HUES64 (cell line): ENCODE measurements at regions not wholly inside any gene's neighbourhood (a gene's known extent, or its start where the extent isn't known, plus 50 kb on each side); places are given as distances from the start of the nearest gene placed in this dataset.

ENCODE experiments used
- H3K27ac ChIP-seq: 2 replicates; pipeline ENCODE4 v1.7.0; 2013; ENCODE audit warnings: low read depth, low read length, inconsistent platforms
- H3K27me3 ChIP-seq: 2 replicates; pipeline ENCODE4 v1.6.1; 2013; ENCODE audit warnings: mild to moderate bottlenecking, low read length; ENCODE audit not compliant: insufficient read depth
- H3K36me3 ChIP-seq: 2 replicates; pipeline ENCODE4 v1.6.1; 2013; ENCODE audit warnings: mild to moderate bottlenecking, low read length; ENCODE audit not compliant: insufficient read depth
- H3K4me1 ChIP-seq: 2 replicates; pipeline ENCODE4 v1.6.1; 2013; ENCODE audit warnings: mild to moderate bottlenecking, low read length, moderate library complexity; ENCODE audit not compliant: insufficient read depth
- H3K4me3 ChIP-seq: 2 replicates; pipeline ENCODE4 v1.5.1; 2013; ENCODE audit warnings: mild to moderate bottlenecking, low read length, moderate library complexity
- H3K9ac ChIP-seq: 2 replicates; pipeline ENCODE4 v1.6.1; 2013; ENCODE audit warnings: mild to moderate bottlenecking, low read depth, low read length
- H3K9me3 ChIP-seq: 2 replicates; pipeline ENCODE4 v1.6.1; 2013; ENCODE audit warnings: low read depth, low read length; ENCODE audit not compliant: insufficient read depth
- WGBS: fragments of 150-250, 120-280 bp; methylation state at CpG from one replicate; pipeline ENCODE4 v1.1.7; 2013; ENCODE audit warnings: missing lambda C conversion rate; 5-methylcytosine and 5-hydroxymethylcytosine counted together

DNA sequence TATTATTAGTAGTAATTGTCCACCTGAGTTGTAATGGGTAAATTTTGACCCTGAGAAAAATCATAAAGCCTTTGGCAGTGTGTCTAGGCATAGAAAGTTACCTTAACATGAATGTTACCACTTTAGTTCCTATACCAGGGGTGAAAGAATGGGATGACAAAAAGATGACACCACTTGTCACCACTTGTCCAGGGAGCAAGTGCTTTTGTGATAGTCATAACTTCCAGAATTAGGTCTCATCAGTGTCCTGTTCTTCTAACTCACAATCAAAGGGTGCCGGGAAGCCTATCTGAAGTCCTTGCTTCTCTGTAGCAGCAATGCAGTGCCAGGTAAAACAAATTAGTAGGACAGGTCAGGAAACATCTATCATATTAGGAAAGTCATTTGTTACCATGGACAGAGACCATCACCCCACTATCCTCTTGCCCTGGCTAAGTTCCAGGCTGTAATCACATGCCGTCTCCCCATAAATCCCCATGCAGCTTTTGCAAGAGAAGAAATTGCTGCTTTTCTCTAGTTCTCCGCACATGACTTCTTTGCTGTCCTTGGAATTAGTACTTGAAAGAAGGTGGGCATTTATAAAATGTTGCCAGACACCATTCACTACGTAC, 156.5 kb upstream of the SGCD start:
- 100% methylated on average over 3 of the region's 4 CpGs for WGBS
- no peaks in the 10 kb centered on the region for H3K9me3 ChIP-seq
- H3K36me3 ChIP-seq = no peaks in the 10 kb centered on the region
- H3K4me3 ChIP-seq = no peak overlapping the region
- no peaks in the 10 kb centered on the region for H3K4me1 ChIP-seq
- no peak overlapping the region for H3K9ac ChIP-seq
- H3K27me3 ChIP-seq = no peaks in the 10 kb centered on the region
- no peak overlapping the region for H3K27ac ChIP-seq

DNA sequence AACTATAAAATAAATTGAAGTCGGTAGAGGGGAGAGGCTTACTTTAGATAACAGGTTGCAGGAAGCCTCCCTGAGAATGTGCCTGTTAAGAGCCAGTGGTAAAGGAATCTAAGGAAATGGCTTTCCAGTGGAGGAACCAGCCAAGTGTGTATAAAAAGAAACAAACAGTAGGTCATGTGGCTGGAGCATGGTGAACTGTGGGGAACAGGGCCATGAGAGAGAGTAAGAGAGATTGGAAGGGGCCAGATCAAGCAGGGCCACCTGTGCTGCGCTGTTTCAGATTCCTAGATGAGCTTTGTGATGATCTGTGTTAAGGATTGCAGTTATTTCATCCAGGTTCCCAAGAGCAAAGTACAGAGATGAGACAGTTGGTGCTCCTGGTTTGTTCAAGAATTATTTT, 152.7 kb upstream of the SGCD start:
- no peaks in the 10 kb centered on the region for H3K9me3 ChIP-seq
- 96% methylated on average over 2 of the region's 2 CpGs for WGBS
- no peak overlapping the region for H3K9ac ChIP-seq
- no peak overlapping the region for H3K4me3 ChIP-seq
- H3K27ac ChIP-seq = no peak overlapping the region
- no peaks in the 10 kb centered on the region for H3K36me3 ChIP-seq
- H3K4me1 ChIP-seq = no peaks in the 10 kb centered on the region
- H3K27me3 ChIP-seq = no peaks in the 10 kb centered on the region

DNA sequence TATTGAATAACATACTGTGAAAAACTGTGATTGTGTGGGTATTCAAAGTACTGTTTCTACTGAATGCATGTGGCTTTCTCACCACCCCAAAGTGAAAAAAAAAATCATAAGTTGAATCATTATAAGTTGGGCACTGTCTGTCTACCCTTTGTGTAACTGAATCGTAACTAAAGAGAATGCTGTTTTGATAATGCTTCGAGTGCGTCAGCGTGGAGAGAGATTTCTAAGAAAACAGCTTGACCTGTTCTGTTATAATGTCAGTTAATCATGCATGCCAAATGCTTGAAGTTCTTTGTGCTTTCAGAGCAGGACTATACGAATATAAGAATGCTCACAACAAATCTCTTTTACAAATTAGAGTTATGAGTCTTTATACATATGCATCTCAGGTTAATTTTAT, 148.8 kb upstream of the SGCD start:
- Histone ChIP-seq H3K4me1 (no peaks in the 10 kb centered on the region), H3K9ac (no peak overlapping the region), H3K36me3 (no peaks in the 10 kb centered on the region), H3K27me3 (no peaks in the 10 kb centered on the region), H3K4me3 (no peak overlapping the region), H3K27ac (no peak overlapping the region), H3K9me3 (no peaks in the 10 kb centered on the region)
- WGBS = 98% methylated on average over 4 of the region's 5 CpGs

DNA sequence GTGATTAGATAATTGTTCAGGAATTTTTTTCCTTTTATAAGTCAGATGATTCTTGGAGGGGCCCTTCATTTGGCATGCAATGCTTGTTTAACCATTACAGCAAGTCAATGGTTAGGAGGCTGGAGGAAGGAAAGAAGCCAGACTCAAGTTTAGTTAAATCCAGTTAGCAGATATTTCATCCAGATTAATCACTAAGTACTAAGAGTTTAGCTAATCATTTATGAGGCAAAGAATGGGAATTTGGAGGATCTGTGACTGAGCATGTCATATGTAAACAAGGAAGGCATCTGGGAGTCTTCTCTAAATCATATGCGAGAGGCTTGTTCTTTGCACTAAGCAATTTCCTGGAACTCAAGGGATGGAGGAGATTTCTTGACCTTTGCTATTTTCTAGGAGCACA, 145.3 kb upstream of the SGCD start:
- Histone ChIP-seq H3K9me3 (no peaks in the 10 kb centered on the region), H3K9ac (no peak overlapping the region), H3K36me3 (no peaks in the 10 kb centered on the region), H3K27me3 (no peaks in the 10 kb centered on the region), H3K27ac (no peak overlapping the region), H3K4me3 (no peak overlapping the region), H3K4me1 (no peaks in the 10 kb centered on the region)
- 95% methylated on average over 1 of the region's 1 CpG for WGBS

DNA sequence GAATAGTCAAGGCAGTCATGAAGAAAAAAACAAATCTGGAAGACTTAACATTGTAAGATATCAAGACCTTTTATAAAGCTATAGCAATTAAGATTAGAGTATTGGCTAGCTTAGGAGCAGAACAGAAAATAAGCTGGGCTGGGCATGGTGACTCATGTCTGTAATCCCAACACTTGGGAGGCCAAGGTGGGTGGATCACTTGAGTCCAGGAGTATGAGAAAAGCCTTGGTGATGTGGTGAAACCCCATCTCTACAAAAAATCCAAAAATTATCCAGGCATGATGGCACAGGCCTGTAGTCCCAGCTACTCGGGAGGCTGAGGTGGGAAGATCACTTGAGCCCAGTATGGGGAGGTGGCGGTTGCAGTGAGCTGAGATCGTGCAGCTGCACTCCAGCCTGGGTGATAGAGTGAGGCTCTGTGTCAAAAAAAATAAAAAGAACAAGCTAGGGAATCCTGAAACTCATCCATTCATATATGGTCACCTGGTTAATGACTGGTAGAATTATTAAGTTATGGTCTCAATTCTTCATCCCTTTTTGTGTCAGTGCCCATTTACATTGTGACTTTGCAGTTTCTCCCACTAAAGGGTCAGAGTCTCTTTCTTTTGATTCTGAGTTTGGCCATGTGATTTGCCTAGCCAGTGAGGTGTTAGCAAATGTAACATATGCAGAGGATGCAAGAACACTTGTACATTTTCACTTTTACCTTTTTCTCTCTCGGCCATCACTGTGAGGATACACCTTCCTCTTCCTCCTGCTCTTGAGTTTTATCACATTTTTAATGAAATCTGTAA, 144.6 kb upstream of the SGCD start:
- H3K27me3 ChIP-seq = no peaks in the 10 kb centered on the region
- no peak overlapping the region for H3K27ac ChIP-seq
- H3K4me3 ChIP-seq = no peak overlapping the region
- no peak overlapping the region for H3K9ac ChIP-seq
- WGBS = 92% methylated on average over 4 of the region's 4 CpGs
- no peaks in the 10 kb centered on the region for H3K9me3 ChIP-seq
- no peaks in the 10 kb centered on the region for H3K4me1 ChIP-seq
- no peaks in the 10 kb centered on the region for H3K36me3 ChIP-seq

DNA sequence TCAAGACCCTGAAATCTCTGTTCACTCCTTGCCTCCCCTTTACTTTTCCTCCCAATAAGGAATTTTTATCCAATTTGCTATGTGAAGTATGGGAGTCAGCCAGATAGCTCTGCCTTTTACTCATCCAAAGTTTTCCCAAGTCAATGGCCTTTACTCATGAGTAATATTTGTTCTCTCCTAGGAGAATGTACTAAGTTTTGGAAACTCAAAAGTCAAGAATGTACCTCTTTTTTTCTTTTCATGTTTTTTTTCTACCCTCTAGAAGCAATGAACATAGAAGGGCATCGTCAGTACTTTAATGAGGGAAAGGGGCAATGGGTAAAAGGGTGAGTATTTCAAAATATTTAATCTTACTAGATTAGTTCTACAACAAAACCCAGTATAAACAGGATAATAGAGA, 140.2 kb upstream of the SGCD start:
- Histone ChIP-seq H3K9me3 (no peaks in the 10 kb centered on the region), H3K36me3 (no peaks in the 10 kb centered on the region), H3K4me3 (no peak overlapping the region), H3K9ac (no peak overlapping the region), H3K4me1 (no peaks in the 10 kb centered on the region), H3K27me3 (no peaks in the 10 kb centered on the region), H3K27ac (no peak overlapping the region)
- no CpG with 5 or more reads among the region's 1 CpG for whole genome bisulfite sequencing

DNA sequence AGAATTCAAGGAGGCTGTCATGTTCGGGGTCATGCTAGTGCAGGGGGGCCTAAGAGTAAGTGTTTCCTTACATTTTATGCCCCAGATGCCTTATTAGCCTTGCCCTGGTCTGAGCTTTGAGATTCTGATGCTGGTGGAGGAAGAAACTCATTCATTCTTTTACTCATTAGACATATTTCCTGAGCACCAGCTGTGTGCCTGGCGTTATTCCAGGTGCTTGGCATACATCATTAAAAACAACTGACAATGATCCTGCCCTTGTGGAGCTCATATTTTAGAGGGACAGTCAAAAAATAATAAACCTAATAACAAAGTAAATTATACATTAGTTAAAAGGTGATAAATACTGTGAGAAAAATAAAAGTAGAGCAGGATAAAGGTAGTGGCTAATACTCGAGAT, 138.9 kb upstream of the SGCD start:
- no peaks in the 10 kb centered on the region for H3K9me3 ChIP-seq
- H3K27ac ChIP-seq = no peak overlapping the region
- no peaks in the 10 kb centered on the region for H3K36me3 ChIP-seq
- 92% methylated on average over 3 of the region's 3 CpGs for WGBS
- no peak overlapping the region for H3K4me3 ChIP-seq
- no peaks in the 10 kb centered on the region for H3K4me1 ChIP-seq
- H3K27me3 ChIP-seq = no peaks in the 10 kb centered on the region
- no peak overlapping the region for H3K9ac ChIP-seq

DNA sequence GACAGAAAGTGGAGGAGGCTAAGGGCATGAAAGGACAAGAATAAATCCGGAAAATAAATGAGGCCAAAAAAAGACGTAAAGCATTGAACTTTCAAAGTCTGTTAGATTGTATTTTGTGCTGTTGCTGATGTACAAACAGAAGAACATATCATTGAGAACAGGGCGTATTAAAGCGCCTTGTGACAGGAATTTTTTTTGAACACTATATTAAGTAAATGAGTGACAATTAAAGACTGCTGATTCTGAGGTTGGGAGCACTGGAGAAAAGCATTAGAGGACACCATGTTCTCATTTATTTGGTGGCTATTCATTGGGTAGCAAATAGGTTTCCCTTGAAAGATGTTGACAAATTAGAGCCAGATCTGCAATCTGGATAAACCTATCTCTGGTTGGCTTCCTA, 137.3 kb upstream of the SGCD start:
- WGBS = 96% methylated on average over 4 of the region's 4 CpGs
- H3K27me3 ChIP-seq = no peaks in the 10 kb centered on the region
- H3K9ac ChIP-seq = no peak overlapping the region
- no peaks in the 10 kb centered on the region for H3K9me3 ChIP-seq
- no peak overlapping the region for H3K4me3 ChIP-seq
- no peaks in the 10 kb centered on the region for H3K36me3 ChIP-seq
- H3K4me1 ChIP-seq = no peaks in the 10 kb centered on the region
- H3K27ac ChIP-seq = no peak overlapping the region

DNA sequence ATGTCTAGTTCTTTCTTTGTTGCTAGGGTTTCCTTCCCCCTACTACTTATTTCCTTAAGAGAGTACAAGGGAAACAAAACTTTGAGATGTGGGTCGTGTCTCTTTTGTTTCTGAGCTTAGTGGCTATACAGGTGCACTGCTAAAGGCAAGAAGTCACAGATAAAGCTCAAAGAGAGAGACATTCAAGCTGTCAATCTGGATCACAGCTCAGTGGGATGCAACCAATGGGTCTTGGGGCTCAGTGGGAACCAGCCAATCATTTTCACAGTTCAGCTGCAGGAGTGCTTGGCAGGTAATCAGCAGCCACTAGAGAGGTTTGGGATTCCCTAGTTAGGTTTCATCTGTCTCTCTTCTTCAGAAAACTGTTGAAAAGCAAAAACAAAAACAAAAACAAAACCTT, 135.4 kb upstream of the SGCD start:
- Histone ChIP-seq H3K9ac (no peak overlapping the region), H3K27ac (no peak overlapping the region), H3K4me3 (no peak overlapping the region), H3K36me3 (no peaks in the 10 kb centered on the region), H3K4me1 (no peaks in the 10 kb centered on the region), H3K27me3 (no peaks in the 10 kb centered on the region), H3K9me3 (no peaks in the 10 kb centered on the region)
- WGBS = 72% methylated on average over 1 of the region's 1 CpG

DNA sequence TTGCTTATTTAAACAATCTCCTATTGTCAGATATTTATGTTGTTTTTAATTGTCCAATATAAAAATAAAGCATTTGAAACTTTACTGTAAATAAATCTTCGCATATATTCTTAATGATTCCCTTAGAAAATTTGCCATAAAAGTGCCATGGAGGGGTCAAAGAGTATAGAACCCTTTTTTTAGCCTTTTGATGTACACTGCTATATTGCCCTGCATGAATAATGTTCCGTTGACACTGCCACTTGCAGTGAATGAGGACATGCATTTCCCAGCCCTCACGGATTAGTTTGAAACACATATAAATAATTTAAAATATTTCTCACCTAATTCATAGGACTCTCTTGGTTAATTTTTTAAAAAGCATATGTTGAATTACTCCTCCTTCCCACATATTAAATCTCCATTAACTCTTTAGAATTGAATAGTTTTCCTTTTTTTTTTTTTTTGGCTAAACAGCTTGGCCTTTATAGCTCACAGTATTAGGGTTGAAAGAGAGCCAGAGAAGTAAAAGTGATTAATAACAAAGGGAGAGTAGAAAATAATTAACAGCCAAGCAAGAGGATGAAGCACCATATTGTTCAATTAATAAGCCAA, 129.8 kb upstream of the SGCD start:
- no peaks in the 10 kb centered on the region for H3K36me3 ChIP-seq
- no peak overlapping the region for H3K9ac ChIP-seq
- no peaks in the 10 kb centered on the region for H3K27me3 ChIP-seq
- H3K4me1 ChIP-seq = peaks cover 8% of the 10 kb centered on the region; the same call in 1 of the 2 replicates
- WGBS = 97% methylated on average over 3 of the region's 3 CpGs
- H3K4me3 ChIP-seq = no peak overlapping the region
- no peak overlapping the region for H3K27ac ChIP-seq
- no peaks in the 10 kb centered on the region for H3K9me3 ChIP-seq

DNA sequence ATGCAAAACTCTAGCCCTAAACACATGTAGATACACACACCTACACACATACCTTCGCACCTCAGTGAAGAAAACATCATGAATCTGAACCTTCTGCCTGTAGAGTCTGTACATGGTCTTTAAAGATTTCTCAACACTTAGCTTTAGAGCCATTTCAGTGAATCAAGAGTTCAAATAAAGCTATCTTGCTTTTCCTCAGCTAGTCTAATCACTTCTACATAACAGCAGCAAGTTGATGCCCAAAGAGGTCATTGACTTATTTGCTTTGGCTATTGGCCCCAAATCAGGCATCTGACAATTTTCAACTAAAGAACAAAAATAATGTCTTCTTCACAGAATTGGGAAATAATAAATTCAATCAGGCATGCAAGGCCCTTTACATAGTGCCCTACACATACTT, 127.9 kb upstream of the SGCD start:
- H3K27me3 ChIP-seq = no peaks in the 10 kb centered on the region
- peaks cover 11% of the 10 kb centered on the region; the same call in 1 of the 2 replicates for H3K4me1 ChIP-seq
- 98% methylated on average over 1 of the region's 1 CpG for WGBS
- no peak overlapping the region for H3K4me3 ChIP-seq
- H3K36me3 ChIP-seq = no peaks in the 10 kb centered on the region
- H3K9me3 ChIP-seq = no peaks in the 10 kb centered on the region
- no peak overlapping the region for H3K27ac ChIP-seq
- H3K9ac ChIP-seq = no peak overlapping the region
